Activated CD4-positive, alpha-beta T cell treated with anti-CD3 and anti-CD28 coated beads, Interleukin-2, amount 50 U/mL, for 4 hours (primary cell): ENCODE measurements at regions not wholly inside any gene's neighbourhood (a gene's known extent, or its start where the extent isn't known, plus 50 kb on each side); places are given as distances from the start of the nearest gene placed in this dataset.
"Not testable (repeated sequence)": the region's sequence is repeated elsewhere in the genome, so short reads cannot be mapped to it uniquely, and the experiment has no call there.

ENCODE experiments used
- DNase-seq, 2 experiments: peaks; one replicate each; pipeline ENCODE4 v3.0.0-alpha.2; 2020

DNA sequence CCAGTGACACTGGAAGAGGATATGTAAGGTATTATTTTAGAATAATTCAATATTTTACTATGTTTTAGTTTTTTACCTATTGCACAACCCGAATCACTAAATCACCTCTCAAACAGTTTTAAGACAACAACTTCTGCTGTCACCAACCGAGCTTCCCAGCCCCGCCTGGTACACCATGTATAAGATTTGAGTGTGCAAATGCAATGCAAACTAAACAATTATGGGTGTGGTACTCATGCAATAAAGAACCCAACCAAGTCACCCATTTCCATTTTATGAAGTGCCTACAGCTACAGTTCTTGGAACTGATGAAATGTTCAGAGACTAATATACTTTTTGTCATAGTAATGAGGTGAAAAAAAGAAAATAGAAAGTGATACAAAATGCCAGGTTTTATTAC lies 256.2 kb downstream of the TAFA4 start:
- DNase-seq: no peak

DNA sequence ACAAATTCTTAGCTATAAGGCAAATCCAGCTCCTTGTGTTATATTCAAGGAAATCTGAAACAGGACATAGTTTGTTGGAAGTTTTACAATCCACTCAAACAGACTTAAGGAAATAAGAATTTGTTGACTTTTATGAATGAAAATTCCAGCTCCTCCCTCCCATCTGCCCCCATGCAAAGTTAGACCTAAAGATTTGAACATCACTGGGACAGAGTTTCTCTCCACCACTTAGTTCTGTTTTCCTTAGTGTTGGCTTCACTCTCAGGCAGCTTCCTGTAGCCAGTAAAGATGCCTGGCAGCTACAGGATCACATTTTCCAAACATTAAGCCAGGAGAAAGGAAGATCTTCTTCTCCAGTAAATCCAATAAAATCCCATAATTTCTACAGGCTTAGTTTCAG lies 265.0 kb downstream of the TAFA4 start:
- DNase-seq: no peak

DNA sequence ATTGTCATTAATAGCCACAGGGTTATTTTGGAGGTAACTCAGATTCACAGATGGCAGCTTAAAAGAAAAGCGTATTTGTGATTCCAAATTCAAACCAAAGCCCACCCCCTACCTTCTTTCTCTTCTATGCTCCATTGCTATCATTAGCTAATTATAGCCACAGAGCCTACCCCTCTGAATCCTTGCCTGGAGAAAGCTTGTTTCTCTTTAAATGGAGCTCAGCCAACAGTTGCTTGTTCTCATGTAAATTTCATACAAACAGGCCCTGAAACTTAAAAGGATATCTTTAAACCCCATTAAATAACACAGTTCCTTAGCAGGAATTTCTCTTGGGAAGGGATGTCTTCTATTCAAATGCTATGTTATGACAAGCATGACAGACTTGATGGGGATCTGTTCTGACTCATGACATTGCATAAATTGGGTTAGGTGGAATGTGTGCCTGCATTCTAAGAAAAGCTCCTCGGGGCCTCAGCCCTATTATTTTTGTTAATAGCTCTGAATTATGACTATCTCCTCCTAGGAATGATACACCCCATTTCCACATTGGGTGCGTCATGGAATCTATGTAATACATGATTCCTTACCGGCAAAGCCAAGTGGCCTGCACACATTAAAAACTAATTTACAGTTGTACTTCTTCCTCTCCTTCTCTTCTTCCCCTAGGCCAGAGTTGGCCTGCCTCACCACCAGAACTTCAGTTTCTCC lies 265.8 kb downstream of the TAFA4 start:
- no peak for DNase-seq

DNA sequence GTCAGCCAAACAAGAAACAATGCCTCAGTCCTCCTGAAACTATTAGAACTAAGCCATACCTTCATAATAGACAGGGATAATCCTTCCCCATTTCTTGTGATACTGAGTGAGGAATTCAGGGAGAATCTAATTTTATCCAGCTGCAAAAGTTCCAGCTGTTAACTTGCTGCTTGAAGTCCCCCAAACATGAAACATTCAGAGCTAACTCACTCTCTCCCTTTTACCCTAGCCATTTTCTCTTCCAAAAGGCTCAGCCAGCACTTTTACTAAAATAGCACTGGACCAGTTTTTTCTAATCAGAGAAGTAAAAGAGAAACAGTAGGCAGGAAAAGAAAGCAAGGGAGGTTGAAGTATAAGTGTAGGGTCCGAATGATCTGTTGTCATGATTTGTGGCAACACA lies 268.1 kb downstream of the TAFA4 start:
- no peak for DNase-seq

DNA sequence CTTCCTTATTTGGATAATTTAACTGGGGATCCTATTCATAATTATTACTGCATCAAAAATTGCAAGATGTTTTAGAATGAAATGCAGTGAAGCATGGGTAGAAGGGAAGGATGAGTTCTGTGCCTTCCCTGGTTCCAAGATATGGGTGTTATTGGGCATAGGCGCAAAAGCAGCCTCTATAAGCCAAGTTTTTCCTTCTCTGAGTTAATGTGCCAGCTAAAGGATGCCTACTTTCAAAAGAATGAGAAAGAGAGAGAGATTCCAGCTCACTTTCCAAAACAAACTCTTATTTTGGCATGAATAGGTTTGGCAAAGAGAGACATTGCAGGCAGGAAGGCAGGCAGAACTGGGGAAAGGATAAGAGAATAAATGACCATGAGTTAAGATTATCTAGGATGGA lies 270.2 kb downstream of the TAFA4 start:
- no peak for DNase-seq

DNA sequence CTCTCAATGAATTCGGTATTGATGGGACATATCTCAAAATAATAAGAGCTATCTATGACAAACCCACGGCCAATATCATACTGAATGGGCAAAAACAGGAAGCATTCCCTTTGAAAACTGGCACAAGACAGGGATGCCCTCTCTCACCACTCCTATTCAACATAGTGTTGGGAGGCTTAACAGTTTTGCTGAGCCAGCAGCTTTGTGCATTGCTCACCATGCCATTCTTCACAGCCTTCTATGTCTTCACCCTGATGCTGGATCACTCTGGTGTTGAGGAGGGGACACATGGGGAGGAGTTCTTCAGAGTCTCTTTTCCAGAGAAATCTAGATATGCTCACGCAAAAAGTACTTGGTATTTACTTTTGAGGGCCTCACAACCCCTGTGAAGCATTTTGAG lies 281.7 kb downstream of the TAFA4 start:
- not testable (repeated sequence) for DNase-seq

DNA sequence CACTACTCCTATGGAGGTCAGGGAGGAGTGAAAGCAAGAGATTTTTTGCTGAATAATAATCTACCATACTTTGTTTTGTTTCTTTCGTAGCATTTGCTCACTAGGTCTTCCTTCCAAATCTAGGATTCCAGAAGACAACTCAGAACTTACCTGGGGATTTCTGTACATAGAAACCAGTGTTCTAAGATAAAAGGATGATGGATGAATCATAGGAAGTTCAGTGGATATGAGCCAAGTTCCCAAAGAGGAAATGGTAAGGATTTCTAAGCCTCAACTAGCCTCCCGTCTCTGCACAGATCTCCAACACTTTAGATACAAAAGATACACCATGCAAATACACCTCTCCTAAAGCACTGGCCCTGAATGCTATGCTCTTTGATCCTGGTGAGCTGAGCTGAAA lies 283.9 kb downstream of the TAFA4 start:
- no peak for DNase-seq

DNA sequence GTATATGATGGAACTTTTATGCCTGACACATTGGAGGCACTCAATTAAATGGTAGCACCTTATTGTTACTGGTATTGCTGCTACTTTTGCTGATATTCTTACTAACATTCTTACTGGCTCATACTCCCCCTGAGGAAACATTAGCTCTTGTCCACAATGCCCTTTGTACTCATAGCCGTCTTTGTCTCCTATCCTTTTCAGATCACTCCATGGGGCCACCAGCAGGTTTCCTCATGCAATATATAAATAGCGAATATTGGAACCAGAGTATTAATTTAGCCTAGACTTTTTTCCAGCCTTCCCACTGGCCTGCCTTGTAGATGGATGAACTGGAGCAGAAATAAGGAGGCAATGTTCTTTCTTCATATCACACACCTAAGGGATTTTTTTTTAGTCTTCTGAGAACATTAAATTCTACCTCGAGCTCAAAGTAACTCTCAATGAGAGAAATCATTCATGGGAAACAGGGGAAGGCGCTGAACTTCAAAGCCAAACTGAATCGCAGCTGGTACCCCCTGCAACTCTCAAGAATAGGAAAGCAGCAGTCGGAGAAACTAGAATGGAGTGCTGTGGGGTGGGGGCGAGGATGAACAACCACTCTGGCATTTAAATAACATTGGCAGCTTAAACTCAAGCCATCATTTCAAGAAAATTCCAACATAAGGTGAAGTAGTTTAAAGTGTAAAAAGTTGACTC lies 300.3 kb downstream of the TAFA4 start:
- no peak for DNase-seq

DNA sequence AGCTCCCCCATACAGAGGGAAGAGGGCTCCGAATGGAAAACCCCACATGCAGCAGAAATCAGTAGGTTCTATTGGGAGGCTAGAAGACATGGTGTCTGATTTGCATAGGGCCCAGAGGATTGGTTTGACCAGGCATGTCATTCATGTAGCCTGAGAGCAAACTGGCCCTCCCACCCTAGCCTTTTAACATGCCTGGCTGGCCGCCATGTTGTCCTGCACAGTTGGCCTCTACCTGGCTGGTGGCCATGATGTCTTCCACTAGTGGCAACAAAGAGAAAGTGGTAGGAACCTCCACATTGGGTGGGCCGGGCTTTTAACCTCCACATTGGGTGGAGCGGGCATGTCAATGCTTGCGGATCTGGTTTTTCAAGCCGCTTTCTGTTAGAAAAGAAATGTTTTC lies 312.1 kb downstream of the TAFA4 start:
- no peak for DNase-seq

DNA sequence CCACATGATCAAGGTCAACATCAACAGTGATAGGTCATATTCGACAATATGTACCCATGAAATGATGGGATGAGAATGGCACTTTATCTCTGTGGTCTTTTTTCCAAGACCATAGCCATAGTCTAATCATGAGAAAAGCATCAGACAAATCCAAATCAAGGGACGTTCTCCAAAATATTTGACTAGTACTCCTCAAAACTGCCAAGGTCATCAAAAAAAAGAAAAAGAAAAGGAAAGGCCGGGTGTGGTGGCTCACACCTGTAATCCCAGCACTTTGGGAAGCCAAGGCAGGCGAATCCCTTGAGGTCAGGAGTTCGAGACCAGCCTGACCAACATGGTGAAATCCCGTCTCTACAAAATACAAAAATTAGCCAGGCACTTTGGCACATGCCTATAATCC lies 318.3 kb downstream of the TAFA4 start:
- no peak for DNase-seq

DNA sequence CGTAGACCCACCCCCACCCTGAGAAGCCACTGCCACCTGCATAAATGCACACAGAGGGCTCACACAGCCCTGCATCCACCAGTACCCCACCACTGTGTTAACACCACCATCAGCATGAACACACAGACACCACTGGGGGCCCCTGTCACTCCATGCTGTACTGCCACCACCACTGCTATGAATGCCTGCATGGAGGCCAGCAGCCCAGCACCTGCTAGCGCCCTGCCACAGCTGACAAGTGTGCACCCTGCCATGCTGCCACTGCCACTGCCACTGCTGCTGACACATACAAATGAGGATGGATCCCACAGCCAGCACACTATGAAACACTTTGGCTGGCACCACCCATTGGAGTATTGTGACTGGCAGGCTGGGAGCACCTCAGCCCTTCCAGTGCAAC lies 361.0 kb downstream of the TAFA4 start:
- no peak for DNase-seq

DNA sequence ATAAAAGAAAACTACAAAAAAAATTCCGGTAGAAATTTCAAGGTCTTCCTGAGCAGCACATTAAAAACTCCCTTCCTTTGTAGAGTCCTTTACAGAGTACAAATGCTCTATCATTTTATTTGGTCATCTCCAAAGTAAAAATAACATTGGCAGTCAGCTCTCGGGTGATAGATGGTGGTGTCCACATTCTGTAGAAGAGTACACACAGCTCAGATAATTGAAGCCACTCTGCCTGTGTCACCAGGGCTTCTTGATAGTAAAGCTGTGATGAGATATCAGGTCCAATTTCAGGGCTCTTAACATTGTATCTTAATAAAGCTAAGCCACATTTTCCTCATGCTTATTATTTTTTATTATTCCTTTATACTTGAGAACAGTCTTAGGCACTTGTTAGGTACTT lies 371.6 kb downstream of the TAFA4 start:
- no peak for DNase-seq

DNA sequence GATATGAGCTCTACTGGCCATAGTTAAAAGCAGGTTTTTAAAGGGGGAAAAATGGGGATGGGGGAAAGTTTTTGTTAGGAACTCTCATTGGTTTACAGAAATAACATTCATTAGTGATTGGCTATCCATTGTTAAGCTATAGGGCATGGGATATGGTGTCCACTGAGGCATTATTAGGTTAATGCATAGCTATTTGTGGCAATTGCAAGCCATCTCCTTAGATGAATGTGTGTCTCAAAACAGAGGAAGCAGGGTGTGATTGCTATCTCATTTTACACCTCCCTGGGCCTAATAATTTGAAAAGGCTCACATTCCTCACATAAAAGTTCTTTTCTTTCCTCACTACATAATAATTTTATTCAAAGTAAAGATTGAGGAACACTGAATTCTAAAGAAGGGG lies 396.6 kb downstream of the TAFA4 start:
- no peak for DNase-seq

DNA sequence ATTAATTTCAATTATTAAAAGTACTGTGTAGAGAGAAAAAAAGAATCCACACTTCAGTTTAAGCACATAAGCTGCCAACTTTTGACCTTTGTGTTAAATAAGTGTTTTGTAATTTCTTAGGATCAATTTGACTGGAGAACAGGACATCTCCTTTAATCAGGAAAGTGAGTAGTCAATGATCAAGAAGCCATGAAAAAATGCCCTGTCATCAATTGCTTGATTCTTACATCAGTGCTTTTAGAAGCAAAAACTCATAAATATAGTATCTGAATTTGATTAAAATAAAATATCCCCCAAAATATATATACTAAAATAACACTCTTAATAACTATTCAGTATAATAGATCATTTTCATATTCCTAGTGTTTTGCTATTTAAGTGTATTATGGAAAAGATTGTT lies 409.0 kb downstream of the TAFA4 start:
- no peak for DNase-seq

DNA sequence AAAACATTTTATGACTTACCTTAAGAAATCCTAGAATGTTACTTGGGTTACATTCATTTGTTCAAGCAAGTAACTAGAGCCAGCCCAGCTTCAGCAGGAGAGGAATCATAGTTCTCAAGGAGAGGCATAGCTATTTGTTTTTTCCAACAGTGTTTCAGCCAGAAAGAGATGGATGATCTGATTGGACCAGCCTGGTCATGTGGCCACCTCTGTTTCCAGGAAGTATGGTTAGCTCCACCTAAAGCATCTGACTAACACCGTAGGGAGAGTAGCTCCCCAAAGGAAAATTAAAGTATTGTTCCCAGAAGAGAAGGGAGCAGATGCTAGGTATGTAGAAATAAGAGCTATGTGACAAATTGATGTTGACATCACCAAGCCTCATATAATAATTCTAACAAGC lies 417.1 kb downstream of the TAFA4 start:
- no peak for DNase-seq

DNA sequence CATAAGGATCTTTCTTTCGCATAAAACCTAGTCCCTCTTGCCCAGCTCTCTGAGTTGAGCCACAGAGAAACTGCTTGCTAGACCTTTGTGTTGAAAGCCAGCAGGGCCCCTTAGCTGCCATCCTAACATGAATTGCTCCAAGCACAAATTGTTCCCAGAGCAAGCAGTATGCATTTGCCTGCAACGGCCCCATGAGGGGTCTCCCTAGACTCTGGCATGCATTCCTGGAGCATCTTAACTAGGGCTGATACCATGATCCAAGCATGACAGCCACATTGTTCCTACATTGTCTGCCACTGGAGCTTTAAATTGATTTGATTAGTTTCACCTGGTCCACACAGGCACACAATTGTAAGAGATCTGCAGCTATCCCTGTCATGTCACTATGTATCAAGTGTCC lies 428.1 kb downstream of the TAFA4 start:
- no peak for DNase-seq

DNA sequence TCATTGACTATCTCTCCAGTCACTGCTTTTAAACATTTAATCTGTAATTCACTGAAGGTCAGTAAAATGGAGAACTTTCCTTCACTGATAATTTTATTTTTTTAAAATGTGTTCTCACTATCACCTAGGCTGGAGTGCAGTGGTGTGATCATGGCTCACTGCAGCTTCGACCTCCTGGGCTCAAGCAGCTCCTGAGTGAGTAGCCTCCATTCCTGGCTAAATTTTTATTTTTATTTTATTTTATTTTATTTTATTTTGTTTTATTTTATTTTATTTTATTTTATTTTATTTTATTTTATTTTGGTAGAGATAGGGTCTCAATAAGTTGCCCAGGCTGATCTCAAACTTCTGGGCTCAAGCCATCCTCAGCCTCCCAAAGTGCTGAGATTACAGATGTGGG lies 446.5 kb downstream of the TAFA4 start:
- not testable (repeated sequence) for DNase-seq

DNA sequence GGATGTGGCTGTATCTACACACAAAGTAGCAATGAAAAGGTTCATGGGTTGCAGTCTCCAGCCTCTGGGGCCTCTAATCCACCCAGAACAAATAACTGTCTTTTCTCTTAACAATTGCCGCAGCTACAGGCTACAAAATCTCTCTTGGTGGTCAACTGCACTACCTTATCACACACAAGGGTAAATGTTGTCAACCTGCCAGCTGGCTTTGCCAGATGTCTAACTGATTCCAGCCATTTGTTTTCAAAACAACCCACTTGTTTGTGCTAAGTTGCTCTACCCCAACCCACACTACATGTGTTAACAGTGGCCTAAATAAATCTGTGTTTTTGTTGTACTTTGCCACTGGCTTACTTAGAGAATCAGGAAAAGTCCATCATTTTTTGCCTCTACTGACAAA lies 447.3 kb downstream of the TAFA4 start:
- no peak for DNase-seq

DNA sequence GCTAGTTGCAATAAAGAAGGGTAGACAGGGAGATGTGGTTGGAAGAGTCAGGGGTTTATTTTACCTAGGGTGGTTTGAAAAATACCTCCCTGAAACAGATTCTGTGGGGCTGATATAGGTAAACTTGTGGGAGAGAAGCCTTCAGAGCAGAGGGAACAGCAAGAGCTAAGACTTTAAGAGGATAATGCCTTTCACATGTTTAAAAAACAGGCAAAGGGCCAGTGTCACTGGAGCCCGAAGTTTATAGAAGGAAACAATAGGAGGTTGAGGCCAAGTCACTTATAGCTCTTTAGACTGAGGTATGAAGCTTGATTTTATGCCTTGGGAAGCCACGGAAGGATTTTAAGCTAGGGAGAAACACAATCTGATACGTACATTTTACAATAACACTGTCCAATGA lies 448.7 kb downstream of the TAFA4 start:
- DNase-seq: no peak

DNA sequence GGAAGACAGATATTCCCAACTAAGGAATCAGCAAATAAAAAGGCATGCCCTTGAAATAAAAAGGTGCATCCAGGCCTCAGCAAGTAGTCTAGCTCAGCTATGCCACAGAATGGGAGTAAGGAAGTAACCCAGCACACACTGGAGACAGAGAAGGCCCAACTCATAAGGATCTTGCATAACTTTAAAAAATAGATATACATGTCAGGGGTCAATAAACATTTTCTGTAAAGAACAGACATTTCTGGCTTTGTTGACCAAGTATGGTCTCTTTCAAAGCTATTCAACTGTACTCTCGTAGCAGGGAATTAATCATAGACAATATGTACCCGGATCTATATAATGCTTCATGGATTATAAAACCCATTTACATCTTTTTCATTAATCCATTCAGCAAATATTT lies 449.3 kb downstream of the TAFA4 start:
- DNase-seq: no peak

DNA sequence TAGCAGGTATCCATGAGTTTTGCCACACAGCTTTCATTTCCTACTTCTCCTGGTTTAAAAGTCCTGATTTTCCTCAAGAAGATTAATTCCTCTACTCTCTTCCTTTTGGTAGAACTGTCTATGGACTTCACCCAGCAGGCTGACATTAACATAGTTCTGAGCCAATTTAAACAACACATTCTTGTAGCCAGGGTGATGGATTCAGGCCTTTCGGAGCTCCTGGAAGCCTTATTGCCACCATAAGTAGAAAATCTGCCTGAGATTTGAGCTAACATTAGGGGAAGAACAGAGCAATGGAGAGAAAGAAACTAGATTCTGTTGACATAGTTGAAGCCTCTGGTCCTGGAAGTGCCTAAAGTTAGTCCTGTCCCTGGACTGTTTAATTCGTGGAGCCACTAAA lies 449.8 kb downstream of the TAFA4 start:
- DNase-seq: no peak

DNA sequence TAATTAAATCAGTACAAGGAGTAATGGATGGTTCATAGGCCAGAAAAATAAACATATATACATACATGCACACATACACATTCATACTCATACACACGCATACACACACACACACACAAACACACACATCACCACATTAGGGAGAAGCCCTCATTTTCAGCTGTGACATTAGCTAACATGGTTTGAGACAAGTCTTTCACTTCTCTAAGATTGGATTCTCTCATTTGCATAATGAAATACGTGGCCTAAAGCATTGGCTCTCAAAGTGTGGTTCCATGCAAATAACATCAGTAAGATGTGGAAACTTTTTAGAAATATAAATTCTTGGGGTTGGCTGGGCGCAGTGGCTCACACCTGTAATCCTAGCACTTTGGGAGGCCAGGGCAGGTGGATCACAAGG lies 452.6 kb downstream of the TAFA4 start:
- DNase-seq: no peak

DNA sequence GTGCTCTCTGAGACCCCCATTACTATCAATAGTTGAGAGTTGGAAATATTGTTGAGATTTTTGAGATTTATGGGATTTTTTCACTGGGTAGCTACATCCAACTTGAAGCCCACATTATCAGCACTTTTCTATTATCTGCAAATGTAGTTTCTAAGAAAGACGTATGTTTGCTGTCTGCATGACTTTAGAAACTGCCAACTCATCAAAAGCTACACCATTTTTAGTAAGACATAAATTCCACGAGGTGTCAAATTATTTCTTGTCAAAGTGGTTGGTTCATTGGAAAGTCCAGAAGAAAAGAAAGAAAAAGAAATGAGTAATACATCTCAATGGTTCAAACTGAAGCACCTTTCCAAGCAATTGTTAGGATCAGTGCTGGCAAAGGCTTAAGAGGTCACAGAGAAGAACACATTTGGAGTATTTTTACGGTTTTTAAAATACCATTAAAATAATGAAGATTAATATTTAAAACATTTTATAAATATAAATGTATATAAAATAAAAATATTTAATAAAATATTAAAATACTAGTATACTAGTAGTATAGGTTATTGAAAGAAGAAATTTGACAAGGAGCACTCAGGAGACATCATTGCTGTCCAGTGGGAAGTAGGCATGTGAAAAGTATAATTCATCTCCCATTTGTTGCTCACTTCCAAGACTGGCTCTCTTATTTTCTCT lies 463.5 kb downstream of the TAFA4 start:
- no peak for DNase-seq

DNA sequence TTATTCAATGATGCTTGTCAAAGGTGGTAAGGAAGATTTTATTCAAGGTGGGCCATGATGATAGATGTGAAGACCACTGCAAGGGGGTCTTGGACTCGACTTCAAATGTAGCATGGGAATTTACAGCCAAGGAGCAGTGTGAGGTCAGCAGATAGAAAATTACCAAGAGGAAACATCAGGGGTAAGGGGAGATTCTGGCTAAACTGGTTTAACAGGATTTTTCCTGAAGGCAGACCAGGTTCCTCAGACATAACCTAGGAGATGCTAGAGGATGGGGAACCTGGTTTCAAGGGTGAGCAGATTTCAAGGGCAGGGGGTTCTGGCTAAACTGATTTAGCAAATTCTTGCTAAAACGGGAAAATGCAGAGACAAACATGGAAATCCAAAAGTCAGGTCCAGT lies 464.9 kb downstream of the TAFA4 start:
- DNase-seq: no peak

DNA sequence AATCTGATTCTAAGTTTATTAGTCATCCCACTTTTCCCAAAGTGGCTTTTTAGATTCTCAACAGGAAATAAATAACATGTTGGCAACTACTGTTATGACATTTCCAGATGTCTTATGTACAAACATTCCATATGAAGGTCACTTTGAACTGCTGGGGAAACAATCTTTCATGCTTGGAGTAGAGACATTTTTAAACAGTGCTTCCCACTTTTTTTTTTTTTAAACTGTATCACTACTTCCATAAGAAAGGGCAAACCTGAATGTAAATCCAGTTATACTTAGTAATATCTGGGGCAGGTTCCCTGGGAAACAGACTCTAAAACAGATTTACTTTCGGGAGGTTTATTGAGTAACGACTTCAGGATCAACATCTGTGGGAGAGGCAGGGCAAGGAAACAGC lies 473.8 kb downstream of the TAFA4 start:
- DNase-seq: no peak
